Pulmonary artery endothelial cell (primary cell): ENCODE measurements at regions not wholly inside any gene's neighbourhood (a gene's known extent, or its start where the extent isn't known, plus 50 kb on each side); places are given as distances from the start of the nearest gene placed in this dataset.
"Not testable (repeated sequence)": the region's sequence is repeated elsewhere in the genome, so short reads cannot be mapped to it uniquely, and the experiment has no call there.

ENCODE experiments used
- DNase-seq: peaks from one replicate; pipeline ENCODE4 v3.0.0-alpha.2; 2011; ENCODE audit warnings: low read depth, low spot score

DNA sequence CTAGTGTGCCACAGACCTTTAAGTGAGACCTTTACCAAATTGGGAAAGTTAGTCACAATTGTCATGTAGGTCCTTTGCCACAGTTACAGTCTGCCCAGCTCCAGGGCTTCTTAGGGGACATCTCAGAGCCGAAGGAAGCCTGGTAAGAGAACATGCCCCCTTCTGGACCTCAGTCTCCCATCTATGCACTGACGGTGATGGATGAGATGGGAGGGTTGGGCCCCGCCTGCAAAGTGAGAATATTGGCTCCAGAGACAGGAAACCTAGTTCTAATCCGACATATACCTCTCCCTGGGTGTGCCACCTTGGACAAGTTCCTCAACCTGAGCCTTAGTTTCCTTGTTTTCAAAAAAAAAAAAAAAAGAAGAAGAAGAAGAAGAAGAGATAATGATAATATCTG is 85.1 kb upstream of the NAV2 start:
- no peak for DNase-seq

- no peak for DNase-seq
These were observed 87.2 kb upstream of the NAV2 start for GRCh38 chr11:19625438-19625837.

DNA sequence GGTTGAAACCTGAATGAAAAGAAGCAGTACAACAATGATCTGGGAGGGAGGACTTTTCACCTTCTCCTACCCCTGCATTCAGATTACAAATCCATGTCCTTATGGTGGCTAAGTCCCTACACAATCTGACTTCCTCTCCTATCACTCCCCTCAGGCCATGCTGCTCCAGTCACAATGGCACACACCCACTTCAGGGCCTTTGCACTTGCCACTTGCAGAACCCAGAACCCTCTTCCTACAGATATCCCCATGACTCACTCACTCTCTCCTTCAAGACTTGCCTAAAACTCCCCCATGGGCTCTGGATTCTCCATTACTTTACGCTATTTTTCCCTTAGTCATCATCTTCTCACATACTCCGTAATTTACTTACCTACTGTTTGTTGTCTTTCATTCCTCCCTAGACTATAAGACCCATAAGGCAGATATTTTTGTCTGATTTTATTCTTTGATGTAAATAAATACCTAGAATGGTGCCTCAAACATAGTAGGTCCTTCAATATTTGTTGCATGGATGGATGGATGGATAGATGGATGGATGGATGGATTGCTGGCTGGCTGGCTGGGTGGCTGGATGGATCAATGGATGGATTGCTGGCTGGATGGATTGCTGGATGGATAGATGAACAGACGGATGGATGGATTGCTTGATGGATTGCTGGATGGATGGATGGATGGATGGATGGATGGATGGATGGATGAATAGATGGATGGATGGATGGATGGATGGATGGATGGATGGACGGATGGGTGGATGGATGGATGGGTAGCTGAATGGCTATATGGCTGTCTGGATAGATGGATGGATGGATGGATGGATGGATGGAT is 94.7 kb upstream of the NAV2 start:
- no peak for DNase-seq

DNA sequence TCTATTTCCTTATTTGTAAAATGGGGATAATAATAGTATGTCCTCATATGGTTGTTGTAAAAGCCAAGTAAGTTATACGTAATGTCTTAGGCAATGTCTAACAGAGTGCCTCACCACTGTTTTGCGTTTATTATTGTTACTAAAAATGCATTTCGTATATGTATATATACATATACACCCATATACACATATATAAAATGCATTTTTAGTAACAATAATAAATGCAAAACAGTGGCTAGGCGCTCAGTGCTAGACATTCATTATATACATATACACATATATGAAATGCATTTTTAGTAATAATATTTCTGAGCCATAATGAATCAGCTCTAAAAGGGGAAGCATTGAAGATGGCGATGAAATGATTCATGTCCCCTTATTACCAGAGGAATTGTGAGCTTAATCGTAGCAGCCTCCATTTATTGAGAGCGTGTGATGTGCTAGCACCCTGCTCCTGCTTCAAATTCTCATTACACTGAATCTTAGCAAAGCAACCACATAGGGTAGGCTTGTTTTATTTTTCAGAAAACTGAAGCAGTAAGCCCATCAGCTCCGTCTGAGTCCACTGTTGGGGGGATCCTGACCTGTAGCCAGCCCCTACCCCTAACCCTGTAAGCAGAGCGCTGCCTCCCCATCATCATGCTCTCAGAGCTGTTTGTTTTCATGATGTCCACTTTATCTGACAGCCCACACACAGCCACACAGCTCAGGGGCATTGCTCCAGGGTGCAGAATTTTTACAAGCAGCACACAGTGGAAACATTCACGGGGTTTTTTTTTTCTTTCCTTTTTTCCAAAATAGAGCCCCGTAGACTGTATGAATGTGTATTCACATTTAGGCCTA is 97.1 kb upstream of the NAV2 start:
- DNase-seq: no peak

- DNase-seq: no peak
These were observed 98.2 kb upstream of the NAV2 start for GRCh38 chr11:19614370-19614940.

GRCh38 chr11:19612025-19612424 is 100.6 kb upstream of the NAV2 start:
- DNase-seq: not testable (repeated sequence)

DNA sequence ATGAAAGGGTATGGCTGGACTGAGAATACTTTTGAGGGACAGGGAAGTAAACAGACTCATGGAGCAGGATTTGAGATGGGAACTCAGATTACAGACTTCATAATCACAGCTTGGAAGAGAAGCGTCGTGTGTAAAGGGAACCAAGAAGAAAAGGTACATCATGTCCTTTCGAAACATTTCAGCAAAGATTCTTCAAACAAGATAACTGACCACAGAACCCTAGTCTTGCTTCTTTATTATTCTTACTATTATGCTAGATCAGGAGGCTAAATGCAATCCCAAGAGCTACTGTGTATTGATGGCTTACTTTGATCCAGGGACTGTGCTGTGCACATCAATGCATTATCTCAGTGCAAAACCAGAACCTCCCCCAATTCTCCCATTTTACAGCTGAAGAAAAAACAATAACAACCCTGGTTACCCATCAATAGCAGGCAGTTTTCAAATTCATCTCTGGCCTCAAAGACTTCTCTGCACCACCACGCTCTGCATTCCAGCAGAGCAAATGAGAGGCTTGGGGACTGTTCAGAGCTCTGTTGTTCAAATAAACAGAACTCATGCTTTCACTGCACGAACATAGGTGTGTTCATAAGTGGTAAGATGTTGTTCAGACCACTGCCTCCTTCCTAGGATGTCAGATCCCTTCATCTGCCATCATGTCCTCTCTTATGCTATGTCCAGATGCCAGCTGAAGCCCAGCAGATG is 104.8 kb upstream of the NAV2 start:
- DNase-seq: no peak

DNA sequence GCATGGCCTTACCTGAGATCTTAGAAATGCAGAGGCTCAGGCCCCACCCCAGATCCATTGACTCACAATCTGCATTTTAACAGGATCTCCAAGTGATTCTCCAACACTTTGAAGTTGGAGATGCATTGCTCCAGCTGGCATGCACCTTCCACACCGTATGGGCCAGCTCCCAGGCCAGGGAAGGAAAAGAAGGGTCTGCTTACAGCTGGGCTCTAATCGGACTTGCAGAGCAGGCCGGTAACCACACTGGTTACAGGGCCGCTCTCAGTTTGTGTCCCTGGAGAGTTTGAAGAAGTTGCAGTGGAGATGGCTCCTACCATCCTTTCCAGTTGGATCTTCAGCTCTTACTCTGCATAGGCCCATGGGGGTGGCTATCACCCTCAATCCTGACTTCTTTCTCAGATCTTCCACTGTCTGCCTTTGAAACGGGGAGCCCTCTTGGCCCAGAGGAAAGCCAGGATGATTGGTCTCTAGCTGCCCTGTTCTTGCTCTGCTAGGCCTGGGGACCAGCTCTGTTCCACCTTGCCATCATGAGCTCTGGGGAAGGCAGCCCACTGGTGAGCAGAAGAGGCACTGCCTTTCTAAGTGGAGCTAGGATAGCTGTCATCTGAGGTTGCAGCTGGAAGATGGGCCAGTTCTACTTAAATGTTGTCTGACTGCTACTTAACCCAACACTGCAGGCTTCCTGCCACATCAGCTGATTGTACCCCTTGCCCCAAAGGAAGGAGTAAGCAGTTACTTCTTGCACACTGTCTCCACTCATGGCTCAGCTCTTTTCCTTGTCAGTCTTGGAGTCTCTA is 105.6 kb upstream of the NAV2 start:
- no peak for DNase-seq

DNA sequence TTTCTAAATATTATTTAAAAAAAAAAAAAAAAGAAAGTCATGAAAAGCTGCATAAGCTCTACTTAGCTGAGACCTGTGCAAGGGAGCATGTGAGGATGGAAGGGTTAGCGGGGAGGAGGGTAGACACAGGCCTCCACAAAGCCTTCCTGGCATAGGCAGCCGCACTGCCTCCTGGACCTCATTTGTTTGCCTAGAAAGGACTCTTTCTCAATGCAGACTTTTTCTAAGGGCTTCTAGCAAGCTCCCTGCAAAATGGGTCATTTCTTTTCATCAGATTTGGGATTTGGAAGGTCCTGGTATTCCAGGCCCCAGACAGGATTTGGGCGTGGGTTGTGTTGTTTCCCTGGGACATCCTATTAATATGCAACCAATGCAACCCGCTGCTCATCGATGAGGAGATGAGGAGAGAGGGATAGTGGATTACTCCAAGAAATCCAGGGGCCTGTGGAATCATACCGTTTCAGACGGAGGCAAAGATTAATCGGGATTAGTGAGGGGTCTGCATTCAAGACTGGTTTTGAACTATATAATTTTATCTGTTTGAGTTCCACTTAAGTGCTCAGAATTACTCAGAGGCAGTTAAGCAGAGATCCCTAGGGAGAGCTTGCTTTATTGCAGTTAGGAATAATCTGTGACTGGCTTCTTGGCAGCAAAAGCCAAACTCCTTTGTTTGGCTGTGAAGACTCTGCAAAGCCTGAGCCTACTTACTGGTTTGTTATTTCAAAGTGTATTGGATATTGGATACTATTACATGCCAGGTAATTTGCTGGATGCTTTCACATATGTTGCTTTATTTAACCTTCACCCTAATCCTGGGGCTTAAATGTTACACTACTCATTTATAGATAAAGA is 106.9 kb upstream of the NAV2 start:
- no peak for DNase-seq

DNA sequence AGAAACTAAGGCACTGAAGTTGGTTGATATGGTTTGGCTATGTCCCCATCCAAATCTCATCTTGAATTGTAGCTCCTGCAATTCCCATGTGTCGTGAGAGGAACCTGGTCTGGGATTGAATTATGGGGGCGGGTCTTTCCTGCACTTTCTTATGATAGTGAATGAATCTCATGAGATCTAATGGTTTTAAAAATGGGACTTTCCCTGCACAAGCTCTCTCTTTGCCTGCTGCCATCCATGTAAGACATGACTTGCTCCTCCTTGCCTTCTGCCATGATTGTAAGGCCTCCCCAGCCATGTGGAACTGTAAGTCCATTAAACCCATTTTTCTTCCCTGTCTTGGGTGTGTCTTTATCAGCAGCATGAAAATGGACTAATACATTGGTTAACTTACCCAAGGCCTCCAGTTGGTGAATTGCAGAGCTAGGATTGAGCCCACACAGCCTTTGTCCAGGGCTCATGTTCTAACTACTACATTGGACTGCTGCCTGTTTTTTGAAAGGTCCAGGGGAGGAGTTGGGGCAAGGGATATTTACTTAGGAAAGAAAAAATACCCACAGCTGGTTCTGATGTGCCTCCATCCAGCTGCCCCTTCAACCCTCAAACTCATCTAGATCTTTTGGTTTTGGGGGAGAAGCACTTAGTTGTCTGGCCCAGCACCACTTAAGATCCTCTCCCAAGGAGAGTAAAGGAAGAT is 107.8 kb upstream of the NAV2 start:
- no peak for DNase-seq

DNA sequence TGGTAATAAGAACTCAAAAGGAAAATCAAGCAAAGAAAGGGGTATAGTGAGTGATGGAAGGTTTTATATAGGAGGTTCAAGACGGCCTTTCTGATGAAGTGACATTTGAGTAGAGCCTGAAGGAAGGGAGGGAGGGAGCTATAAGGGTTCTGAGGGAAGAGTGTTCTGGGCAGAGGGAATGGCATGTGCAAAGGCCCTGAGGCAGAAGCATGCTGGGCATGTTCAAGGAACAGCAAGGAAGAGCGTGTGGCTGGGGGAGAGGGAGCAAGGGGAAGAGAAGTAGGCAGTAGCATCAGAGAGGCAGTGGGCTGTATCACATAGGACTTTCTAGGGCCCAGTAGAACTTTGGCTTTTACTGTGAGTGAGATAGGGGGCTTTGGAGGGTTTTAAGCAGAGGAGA is 108.9 kb upstream of the NAV2 start:
- no peak for DNase-seq

GRCh38 chr11:19602891-19603290 is 109.7 kb upstream of the NAV2 start:
- DNase-seq: no peak

DNA sequence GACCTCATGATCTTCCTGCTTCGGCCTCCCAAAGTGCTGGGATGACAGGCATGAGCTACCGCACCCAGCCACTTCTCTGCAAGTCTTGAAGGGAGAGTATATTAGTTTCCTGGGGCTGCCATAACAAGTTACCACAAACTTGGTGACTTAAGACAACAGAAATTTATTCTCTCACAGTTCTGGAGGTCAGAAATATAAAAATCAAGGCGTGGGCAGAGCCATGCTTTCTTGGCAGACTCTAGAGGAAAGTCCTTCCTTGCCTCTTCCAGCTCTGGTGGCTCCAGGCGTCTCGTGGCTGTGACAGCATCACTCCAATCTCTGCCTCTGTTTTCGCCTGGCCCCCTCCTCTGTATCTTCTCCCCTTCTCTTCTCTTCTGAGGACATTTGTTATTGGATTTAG is 110.2 kb upstream of the NAV2 start:
- DNase-seq: no peak

DNA sequence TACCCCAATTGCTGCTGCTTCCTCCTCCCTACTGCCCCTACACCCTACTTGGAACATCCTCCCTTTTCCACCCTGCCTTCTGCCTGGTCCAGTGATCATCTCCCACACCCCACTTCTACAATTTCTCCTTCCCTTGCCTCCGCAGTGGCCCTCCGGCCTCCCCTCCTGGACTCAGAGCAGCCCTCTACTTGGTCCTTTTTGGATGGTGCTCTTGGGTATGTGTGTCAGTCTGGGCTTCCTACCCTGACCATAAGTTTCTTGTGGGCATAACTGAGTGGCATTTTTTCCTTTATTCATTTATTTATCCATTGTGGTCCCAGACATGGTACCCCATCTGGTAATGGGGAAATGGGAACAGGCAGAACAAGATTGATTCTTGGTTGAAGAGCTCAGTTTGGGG is 111.4 kb upstream of the NAV2 start:
- no peak for DNase-seq

GRCh38 chr11:19599681-19600080 is 113.0 kb upstream of the NAV2 start:
- no peak for DNase-seq

DNA sequence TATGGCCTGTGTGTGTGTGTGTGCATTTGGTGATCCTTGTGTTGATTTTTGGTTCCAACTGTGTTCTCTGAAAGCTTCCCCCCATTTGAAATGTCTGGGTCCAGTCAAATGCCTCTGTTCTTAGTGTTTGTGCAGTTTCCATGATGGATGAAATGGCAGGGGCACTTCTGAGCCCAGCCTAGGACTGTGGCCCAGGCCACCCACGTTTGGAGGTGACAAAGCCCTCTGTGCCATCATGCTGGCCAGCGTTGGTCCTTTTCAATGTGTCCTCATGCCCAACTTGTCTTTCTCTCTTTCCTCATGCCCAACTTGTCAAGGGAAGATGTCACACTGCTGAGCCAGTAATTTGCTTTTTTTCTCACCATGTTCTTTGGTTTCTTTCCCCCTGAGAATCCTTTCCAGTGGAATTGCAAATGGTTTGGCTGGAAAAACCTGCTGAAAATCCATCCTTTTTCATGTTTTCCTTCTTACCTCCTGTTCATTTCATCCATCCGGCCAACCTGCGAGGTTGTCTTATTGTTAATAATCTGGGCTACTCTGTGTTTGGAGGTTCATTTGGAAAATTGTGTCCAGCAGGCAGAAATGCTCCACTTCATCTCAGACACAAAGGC is 113.7 kb upstream of the NAV2 start:
- DNase-seq: no peak

GRCh38 chr11:19598456-19598855 is 114.2 kb upstream of the NAV2 start:
- no peak for DNase-seq

GRCh38 chr11:19597876-19598275 is 114.8 kb upstream of the NAV2 start:
- DNase-seq: no peak

DNA sequence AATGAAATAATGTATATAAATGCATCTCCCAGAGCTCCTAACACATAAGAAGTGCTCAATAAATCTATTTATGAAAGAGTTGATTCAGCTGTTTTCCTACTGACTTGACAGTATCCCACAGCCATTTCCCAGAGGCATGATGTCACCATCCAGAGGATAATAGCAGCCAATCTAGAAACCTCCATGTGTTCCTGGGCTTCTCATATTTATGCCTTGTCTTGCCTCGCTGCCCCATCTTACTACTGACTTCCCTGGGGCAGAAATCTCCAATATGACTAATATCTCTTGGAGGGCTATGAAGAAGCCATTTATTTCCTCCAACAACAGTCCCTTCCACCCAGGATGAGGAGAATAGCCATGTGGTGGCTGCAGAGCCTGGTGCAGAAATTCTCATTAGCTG is 115.4 kb upstream of the NAV2 start:
- no peak for DNase-seq
